ENCODE measurements at regions not wholly inside any gene's neighbourhood (a gene's known extent, or its start where the extent isn't known, plus 50 kb on each side); places are given as distances from the start of the nearest gene placed in this dataset.

GRCh38 chr6:43912116-43912577, 142.1 kb downstream of the VEGFA start:
- TF ChIP-seq CTCF (IDR thresholded peaks at IDR 0.05; ENCODE audit: borderline replicate concordance, extremely low read depth, low read length, poor library complexity, severe bottlenecking) (no peak), EZH2 (IDR thresholded peaks at IDR 0.05; ENCODE audit: borderline replicate concordance, low read depth, low read length, severe bottlenecking) (no peak)

Measured in DND-41 (cell line).